Nephron (organoid): ENCODE measurements at regions not wholly inside any gene's neighbourhood (a gene's known extent, or its start where the extent isn't known, plus 50 kb on each side); places are given as distances from the start of the nearest gene placed in this dataset.

ENCODE experiments used
- H3K27ac Mint-ChIP-seq, 3 experiments: 2 replicates each; pipeline ENCODE4 v1.8.0; 2020; ENCODE audit warnings: mixed read lengths in 3 of 3, mild to moderate bottlenecking in 2 of 3, moderate library complexity in 1 of 3
- H3K27me3 Mint-ChIP-seq: 2 replicates; pipeline ENCODE4 v1.8.0; 2021; ENCODE audit warnings: low read depth, mild to moderate bottlenecking, moderate library complexity, mixed read lengths
- H3K36me3 Mint-ChIP-seq: 2 replicates; pipeline ENCODE4 v1.8.0; 2020; ENCODE audit warnings: low read depth, mixed read lengths
- H3K4me1 Mint-ChIP-seq: 2 replicates; pipeline ENCODE4 v1.8.0; 2020; ENCODE audit warnings: mixed read lengths
- H3K4me3 Mint-ChIP-seq, 3 experiments: 2 replicates each; pipeline ENCODE4 v1.8.0; 2020; ENCODE audit warnings: mild to moderate bottlenecking in 3 of 3, mixed read lengths in 3 of 3, moderate library complexity in 2 of 3
- H3K9me3 Mint-ChIP-seq: 2 replicates; pipeline ENCODE4 v1.8.0; 2020; ENCODE audit warnings: mixed read lengths
- TF ChIP-seq, protein P1 (sequence below), 3 experiments: fragments of 200-600 bp; sonication (generic); IDR thresholded peaks; one replicate each; pipeline ENCODE4 v1.5.0; 2021; ENCODE audit warnings: antibody characterized with exemption in 3 of 3; ENCODE audit not compliant: unreplicated experiment in 3 of 3

DNA sequence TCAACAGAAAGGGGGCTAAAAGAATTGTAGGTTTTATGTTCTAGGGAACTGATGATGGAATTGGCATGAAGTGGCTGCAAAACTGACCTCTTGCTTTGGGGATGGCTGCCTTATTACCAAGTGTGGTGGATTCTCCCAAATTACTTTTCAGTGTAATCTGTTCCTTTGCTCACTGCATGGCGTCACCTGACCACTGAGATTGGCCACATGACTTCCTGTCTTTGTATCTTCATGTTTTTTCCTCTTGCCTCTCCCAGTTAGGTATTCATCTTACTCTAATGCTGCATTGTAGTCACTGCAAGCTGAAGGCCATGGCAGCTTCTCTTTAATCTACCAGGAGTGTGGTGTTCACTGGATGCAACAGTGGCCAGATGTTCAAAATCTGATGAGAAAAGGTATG lies 257.7 kb upstream of the TNP1 start:
- TF ChIP-seq, protein P1, sequence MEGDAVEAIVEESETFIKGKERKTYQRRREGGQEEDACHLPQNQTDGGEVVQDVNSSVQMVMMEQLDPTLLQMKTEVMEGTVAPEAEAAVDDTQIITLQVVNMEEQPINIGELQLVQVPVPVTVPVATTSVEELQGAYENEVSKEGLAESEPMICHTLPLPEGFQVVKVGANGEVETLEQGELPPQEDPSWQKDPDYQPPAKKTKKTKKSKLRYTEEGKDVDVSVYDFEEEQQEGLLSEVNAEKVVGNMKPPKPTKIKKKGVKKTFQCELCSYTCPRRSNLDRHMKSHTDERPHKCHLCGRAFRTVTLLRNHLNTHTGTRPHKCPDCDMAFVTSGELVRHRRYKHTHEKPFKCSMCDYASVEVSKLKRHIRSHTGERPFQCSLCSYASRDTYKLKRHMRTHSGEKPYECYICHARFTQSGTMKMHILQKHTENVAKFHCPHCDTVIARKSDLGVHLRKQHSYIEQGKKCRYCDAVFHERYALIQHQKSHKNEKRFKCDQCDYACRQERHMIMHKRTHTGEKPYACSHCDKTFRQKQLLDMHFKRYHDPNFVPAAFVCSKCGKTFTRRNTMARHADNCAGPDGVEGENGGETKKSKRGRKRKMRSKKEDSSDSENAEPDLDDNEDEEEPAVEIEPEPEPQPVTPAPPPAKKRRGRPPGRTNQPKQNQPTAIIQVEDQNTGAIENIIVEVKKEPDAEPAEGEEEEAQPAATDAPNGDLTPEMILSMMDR (IDR thresholded peaks at IDR 0.05; ENCODE audit: unreplicated experiment in 3 of 3): no peak
- H3K27ac Mint-ChIP-seq: no peak overlapping the region
- H3K27me3 Mint-ChIP-seq: peaks cover 5% of the 10 kb centered on the region
- no peak overlapping the region for H3K4me3 Mint-ChIP-seq
- H3K36me3 Mint-ChIP-seq: no peaks in the 10 kb centered on the region
- no peaks in the 10 kb centered on the region for H3K9me3 Mint-ChIP-seq
- H3K4me1 Mint-ChIP-seq: no peaks in the 10 kb centered on the region

DNA sequence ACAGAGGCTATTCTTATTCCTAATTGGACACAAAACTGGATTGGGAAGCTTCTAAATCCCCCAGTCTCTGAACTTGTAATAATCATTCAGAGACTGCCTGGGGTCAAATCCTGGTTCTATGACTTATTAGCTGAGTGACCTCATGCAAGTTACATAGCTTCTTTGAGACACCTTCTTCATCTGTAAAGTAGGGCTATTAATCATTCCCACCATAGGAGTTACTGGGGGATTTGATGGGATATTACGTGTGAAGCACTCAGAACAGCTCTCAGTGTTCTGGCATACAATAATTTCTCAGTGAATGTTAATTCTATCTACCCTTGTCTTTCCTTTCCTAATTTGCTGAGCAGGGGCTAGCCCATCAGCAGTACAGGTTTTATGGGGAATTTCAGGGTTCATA lies 256.7 kb upstream of the TNP1 start:
- no peak overlapping the region for H3K27ac Mint-ChIP-seq
- peaks cover 3% of the 10 kb centered on the region for H3K27me3 Mint-ChIP-seq
- H3K4me3 Mint-ChIP-seq: no peak overlapping the region
- H3K9me3 Mint-ChIP-seq: no peaks in the 10 kb centered on the region
- TF ChIP-seq, protein P1 (IDR thresholded peaks at IDR 0.05; ENCODE audit: unreplicated experiment in 3 of 3): no peak
- no peaks in the 10 kb centered on the region for H3K4me1 Mint-ChIP-seq
- H3K36me3 Mint-ChIP-seq: no peaks in the 10 kb centered on the region

DNA sequence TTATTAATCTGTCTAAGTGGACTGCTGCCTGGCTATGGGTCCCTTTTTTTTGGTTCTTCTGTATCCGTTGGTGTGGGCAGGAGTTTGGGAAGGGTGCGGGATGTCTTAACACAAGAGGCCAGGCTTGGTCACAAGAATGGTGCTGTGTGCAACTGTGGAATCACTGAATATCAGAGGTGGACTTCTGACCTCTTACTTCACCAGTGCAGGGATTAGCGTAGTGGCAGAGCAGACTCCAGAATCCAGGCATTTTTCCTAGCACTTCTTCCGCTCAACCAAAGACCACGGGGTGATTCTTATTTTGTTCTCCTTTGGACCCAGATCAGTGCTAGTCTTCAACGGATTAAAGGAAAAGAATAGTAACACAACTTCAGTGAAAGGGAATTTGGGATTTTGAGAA lies 254.3 kb upstream of the TNP1 start:
- H3K27me3 Mint-ChIP-seq: peaks cover 3% of the 10 kb centered on the region
- H3K9me3 Mint-ChIP-seq: no peaks in the 10 kb centered on the region
- H3K36me3 Mint-ChIP-seq: no peaks in the 10 kb centered on the region
- TF ChIP-seq, protein P1 (IDR thresholded peaks at IDR 0.05; ENCODE audit: unreplicated experiment in 3 of 3): no peak
- no peak overlapping the region for H3K4me3 Mint-ChIP-seq
- no peaks in the 10 kb centered on the region for H3K4me1 Mint-ChIP-seq
- H3K27ac Mint-ChIP-seq: no peak overlapping the region

DNA sequence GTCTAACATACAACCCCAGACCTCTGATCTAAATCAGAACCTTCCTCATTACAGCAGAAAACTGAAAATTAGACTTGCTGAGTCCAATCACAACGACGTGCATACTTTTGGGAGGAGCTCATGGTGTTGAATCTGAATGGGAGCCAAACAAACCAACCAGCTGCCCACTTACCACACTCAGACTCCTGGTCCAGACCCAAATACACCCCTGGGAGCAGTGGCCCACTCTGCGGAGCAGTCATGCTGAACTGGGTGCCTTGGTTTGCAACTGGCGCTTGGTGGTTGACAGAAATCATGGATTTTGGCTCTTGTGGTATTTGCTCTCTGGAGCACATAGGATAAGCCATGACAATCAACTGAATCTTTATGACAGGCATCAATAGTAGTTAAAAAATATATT lies 253.6 kb upstream of the TNP1 start:
- no peaks in the 10 kb centered on the region for H3K9me3 Mint-ChIP-seq
- no peaks in the 10 kb centered on the region for H3K4me1 Mint-ChIP-seq
- no peak overlapping the region for H3K4me3 Mint-ChIP-seq
- no peaks in the 10 kb centered on the region for H3K36me3 Mint-ChIP-seq
- H3K27ac Mint-ChIP-seq: no peak overlapping the region
- TF ChIP-seq, protein P1 (IDR thresholded peaks at IDR 0.05; ENCODE audit: unreplicated experiment in 3 of 3): no peak
- peaks cover 3% of the 10 kb centered on the region for H3K27me3 Mint-ChIP-seq

DNA sequence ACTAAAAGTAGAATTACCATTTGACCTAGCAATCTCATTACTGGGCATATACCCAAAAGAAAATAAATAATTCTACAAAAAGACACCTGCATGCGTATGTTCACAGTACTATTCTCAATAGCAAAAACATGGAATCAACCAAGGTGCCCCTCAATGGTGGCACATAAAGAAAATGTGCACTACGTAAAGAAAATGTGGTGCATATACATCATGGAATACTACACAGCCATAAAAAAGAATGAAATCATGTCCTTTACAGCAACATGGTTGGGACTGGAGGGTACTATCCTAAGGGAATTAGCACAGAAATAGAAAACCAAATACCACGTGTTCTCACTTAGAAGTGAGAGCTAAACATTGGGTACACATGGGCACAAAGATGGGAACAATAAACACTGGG lies 250.7 kb upstream of the TNP1 start:
- Mint-ChIP-seq H3K27ac (no peak overlapping the region), H3K4me1 (peaks cover 5% of the 10 kb centered on the region), H3K9me3 (no peaks in the 10 kb centered on the region), H3K4me3 (no peak overlapping the region), H3K36me3 (no peaks in the 10 kb centered on the region), H3K27me3 (peaks cover 3% of the 10 kb centered on the region)
- TF ChIP-seq, protein P1 (IDR thresholded peaks at IDR 0.05; ENCODE audit: unreplicated experiment in 3 of 3): no peak

DNA sequence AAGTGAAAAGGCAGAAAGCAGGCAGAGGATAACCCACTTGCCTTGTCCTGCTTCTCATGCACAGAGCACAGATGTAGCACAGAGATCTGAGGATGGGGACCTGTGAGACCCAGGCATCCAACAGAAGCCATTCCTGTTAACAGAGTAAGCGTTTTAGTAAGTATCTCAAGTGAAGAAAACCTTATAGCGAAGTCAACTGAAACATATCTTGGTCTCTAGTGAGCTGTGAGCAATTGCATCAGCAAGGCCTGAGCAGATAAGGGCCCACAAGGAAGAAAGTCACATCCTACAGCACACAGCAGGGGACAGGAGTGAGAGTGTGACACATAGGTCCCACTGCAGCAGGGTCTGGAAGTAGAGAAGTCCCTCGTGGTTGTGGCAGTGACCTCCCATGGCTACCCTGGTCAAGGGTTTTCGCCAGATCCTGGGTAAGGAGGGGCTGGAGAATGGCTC lies 248.7 kb upstream of the TNP1 start:
- no peaks in the 10 kb centered on the region for H3K36me3 Mint-ChIP-seq
- H3K27ac Mint-ChIP-seq: no peak overlapping the region
- H3K4me1 Mint-ChIP-seq: peaks cover 5% of the 10 kb centered on the region
- no peaks in the 10 kb centered on the region for H3K9me3 Mint-ChIP-seq
- H3K4me3 Mint-ChIP-seq: no peak overlapping the region
- TF ChIP-seq, protein P1 (IDR thresholded peaks at IDR 0.05; ENCODE audit: unreplicated experiment in 3 of 3): no peak
- no peaks in the 10 kb centered on the region for H3K27me3 Mint-ChIP-seq
